ENCODE measurements at regions not wholly inside any gene's neighbourhood (a gene's known extent, or its start where the extent isn't known, plus 50 kb on each side); places are given as distances from the start of the nearest gene placed in this dataset.
"Not testable (repeated sequence)": the region's sequence is repeated elsewhere in the genome, so short reads cannot be mapped to it uniquely, and the experiment has no call there.

DNA sequence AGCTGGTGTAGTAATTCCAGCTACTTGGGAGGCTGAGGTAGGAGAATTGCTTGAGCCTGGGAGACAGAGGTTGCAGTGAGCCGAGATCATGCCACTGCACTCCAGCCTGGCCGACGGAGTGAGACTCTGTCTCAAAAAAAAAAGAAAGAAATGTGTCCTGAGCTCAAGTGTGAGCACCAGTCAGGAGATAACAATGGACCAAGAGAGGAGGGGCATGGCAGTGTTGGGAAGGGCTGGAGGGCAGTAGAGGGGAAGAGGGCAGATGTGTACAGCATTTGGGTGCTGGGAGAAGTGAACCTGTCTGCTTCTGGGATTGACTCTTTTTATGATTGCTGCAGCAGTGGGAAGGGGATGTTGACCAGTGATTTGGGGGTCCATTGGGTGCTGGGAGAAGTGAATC lies 105.3 kb upstream of the MPHOSPH6 start:
- intact Hi-C loops (cut with DNase I); DNase-seq; ATAC-seq: not testable (repeated sequence)

DNA sequence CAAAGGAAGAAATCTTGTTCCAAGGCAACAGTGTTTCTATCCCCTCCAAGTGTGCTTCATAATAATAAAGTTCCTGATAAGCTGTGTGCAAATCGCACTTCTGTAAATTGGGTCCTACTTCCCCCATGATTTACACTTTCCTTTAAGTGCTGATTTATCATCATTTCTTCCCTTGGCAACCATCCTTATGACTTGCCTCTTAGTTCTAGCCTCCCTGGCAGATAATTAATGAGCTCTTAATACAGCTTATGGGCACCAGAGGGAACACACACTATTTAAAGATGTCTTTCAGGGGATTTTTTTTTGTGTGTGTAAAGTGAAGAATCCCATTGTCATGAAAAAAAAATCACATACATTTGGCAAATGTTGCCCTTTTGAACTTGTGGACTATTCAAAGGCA lies 101.6 kb upstream of the MPHOSPH6 start:
- DNase-seq (no peak), ATAC-seq (no peak)
- intact Hi-C loops (cut with DNase I) = no loop called here

GRCh38 chr16:82267675-82268074 lies 97.7 kb upstream of the MPHOSPH6 start:
- DNase-seq = not testable (repeated sequence)
- intact Hi-C loops (cut with DNase I) = loop anchor here in 1 of 2 donors (10.0 kb wide), 1 partner anchor 187 kb away; no protein-coding TSS in a partner anchor

GRCh38 chr16:82265809-82266208 lies 95.8 kb upstream of the MPHOSPH6 start:
- intact Hi-C loops (cut with DNase I) = loop anchor here (2.0 to 10.0 kb wide), 2 partner anchors 79 to 189 kb away; no protein-coding TSS in a partner anchor
- no peak for ATAC-seq
- no peak for DNase-seq

More at GRCh38 chr16:82267675-82268074, 97.7 kb upstream of the MPHOSPH6 start:
- not testable (repeated sequence) for ATAC-seq

- intact Hi-C loops (cut with DNase I) = loop anchor here (2.0 to 10.0 kb wide), 3 partner anchors 80 to 318 kb away; no protein-coding TSS in a partner anchor
- no peak for ATAC-seq
Observed at GRCh38 chr16:82264756-82265155, 94.7 kb upstream of the MPHOSPH6 start.

DNA sequence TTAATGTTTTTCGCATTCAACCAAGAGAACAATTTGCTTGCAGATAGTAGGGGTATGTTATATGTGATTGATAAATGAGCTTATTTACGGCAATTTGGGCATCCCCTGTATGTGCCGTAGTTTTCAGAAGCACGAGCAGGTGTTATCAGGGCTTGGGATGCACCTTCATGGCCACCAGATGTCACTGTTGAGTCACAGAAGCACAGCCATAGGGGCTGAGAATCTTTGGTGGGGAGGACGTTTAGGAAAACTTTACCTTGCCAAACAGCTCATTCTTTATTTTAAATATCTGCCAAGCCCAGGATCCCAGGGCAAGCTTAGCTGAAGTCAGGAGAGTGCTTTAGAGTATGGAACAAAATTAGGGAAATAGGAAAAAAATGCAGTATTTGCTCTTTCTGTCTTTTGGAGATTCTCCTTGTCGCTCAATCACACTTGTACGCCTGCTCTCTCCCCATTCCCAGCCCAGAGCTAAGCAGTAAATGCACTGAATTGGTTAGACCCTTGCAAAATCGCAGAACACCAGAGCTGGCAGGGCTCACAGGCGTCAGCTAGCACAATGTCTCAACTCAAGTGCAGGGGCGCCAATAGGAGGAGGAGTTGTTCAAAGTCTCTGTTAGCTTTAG lies 93.6 kb upstream of the MPHOSPH6 start:
- DNase-seq (peak; percentile 46), ATAC-seq (peak; percentile 89 to 92)
- intact Hi-C loops (cut with DNase I) = loop anchor here (1.0 to 10.0 kb wide), 4 partner anchors 81 to 319 kb away; no protein-coding TSS in a partner anchor

More at GRCh38 chr16:82264756-82265155, 94.7 kb upstream of the MPHOSPH6 start:
- no peak for DNase-seq

DNA sequence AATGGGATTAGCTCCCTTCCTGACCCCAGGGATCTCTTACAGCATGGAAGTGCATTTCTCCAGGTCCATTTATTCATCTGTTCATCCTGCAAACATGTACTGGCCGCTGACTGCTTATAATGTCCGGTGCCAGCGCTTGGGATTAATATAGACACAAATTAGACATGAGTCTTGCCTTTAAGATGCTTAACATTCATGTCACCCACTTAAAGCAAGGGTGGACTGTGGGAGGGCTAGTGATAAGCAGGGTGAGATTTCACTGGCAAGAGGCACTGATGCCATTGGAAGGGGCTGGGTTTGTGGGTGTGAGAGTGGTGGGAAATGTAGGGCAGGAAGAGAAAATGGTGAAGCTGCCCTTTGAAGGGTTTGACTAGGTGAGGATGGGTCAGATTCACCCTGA lies 92.2 kb upstream of the MPHOSPH6 start:
- DNase-seq (peak; percentile 29), ATAC-seq (peak; percentile 35 to 77)
- intact Hi-C loops (cut with DNase I) = loop anchor here in 1 of 2 donors (5.0 to 10.0 kb wide), 2 partner anchors 193 to 320 kb away; no protein-coding TSS in a partner anchor

- intact Hi-C loops (cut with DNase I) = loop anchor here in 1 of 2 donors (5.0 to 10.0 kb wide), 2 partner anchors 194 to 322 kb away; no protein-coding TSS in a partner anchor
Observed at GRCh38 chr16:82260212-82260795, 90.3 kb upstream of the MPHOSPH6 start.

GRCh38 chr16:82259731-82260130 lies 89.7 kb upstream of the MPHOSPH6 start:
- DNase-seq = no peak
- no peak for ATAC-seq
- intact Hi-C loops (cut with DNase I) = loop anchor here in 1 of 2 donors (5.0 to 10.0 kb wide), 2 partner anchors 195 to 323 kb away; no protein-coding TSS in a partner anchor

More at GRCh38 chr16:82260212-82260795, 90.3 kb upstream of the MPHOSPH6 start:
- DNase-seq = no peak
- ATAC-seq = no peak

GRCh38 chr16:82257990-82258389 lies 88.0 kb upstream of the MPHOSPH6 start:
- ATAC-seq (peak in 1 of 2 donors; percentile 29), DNase-seq (no peak)
- intact Hi-C loops (cut with DNase I) = no loop called here

GRCh38 chr16:82252582-82252981 lies 82.6 kb upstream of the MPHOSPH6 start:
- DNase-seq (no peak), ATAC-seq (no peak)
- intact Hi-C loops (cut with DNase I) = no loop called here

DNA sequence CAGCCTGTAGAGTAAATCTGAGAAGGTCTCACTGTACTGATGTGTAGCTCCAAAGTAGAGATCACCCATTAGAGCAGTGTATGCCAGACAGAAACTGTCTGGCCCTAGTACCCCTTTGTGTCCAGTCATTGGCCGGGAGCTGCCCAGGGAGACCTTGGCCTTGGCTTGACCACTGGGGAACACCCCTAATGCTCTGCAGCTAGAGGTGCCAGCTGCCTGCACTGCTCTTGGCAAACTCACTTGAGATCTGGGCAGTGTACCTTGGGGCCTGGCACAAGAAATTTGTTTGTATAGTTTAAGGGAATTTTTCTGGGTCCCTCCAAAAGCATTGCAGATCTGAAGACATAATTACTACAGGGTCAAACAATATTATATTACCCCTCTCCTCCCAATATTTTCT lies 78.7 kb upstream of the MPHOSPH6 start:
- DNase-seq (no peak), ATAC-seq (peak; percentile 38 to 61)
- intact Hi-C loops (cut with DNase I) = no loop called here

DNA sequence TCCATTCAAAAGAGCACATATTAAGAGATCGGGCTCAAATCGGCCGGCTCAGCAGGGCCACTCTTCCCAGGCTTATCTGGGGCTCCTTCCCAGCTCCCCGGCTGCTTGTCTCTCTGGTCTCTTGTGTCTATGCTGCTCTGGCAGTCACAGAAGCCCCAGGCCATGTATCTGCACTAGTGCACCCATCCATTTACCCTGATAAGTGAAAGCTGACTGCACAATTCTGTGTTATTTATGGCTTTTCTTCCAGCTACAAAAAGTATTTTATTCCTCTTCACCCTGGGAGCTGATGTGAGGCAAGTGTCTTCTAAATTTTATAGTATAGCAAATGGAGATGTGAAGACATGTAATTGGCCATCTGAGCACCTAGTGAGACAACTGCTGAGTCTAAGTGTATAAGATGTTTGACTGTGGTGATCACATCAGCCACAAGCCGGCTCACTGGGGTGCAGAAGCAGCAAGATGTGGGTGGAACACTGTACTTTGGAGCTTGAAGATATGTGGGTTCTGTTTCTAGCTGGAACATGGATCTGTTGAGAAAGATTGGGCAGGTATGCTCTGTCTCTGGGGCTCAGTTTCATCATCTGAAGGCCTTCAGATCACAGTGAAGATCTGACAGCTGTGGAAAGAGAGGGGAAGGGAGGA lies 78.1 kb upstream of the MPHOSPH6 start:
- ATAC-seq (no peak), DNase-seq (no peak)
- intact Hi-C loops (cut with DNase I) = no loop called here

DNA sequence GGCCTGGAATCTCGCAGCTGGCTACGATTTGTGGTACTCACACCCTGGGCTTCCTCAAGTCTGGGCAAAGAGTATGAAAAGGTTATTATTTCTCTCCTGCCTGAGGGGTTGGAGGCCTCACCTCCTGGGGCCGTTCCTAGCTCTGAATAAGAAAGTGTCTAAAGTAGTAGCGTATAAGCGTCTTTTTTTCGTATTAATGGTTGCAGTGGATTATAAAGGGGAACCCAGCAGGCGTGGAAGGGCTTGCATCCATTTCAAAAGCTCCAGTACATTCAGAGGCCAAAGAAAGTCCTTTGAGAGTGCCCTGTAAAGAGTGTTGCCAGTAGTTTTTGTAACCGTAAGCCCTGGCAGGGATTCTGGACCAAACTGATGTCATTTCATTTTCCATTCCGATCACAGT lies 72.2 kb upstream of the MPHOSPH6 start:
- no peak for DNase-seq
- intact Hi-C loops (cut with DNase I) = no loop called here
- no peak for ATAC-seq

DNA sequence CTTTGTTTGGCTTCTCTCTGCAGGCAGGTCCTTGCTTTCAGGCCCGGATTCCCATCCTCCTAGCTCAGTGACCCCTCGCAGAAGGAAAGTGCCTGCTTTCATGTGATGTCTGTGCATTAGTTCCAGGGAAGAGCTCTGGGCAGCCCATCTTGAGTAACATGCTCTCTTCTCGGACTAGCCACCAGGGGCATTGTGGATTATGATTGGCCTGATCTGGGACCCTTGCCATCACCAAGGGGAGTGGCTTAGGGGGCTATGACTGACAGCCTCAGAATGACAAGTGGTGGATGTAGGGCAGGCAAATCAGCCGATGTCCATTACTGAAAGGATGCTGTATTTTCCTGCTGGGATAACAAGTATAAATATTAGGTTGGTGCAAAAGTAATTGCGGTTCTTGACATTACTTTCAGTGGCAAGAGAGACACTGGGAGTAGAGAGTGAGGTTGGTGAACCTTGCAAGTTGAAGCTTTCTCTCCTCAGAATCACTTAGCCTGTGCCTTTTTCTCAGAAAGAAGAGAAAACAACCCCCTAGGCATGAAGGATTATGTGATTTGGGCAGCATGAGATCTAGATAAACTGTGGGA lies 71.5 kb upstream of the MPHOSPH6 start:
- intact Hi-C loops (cut with DNase I) = no loop called here
- ATAC-seq (no peak), DNase-seq (no peak)

DNA sequence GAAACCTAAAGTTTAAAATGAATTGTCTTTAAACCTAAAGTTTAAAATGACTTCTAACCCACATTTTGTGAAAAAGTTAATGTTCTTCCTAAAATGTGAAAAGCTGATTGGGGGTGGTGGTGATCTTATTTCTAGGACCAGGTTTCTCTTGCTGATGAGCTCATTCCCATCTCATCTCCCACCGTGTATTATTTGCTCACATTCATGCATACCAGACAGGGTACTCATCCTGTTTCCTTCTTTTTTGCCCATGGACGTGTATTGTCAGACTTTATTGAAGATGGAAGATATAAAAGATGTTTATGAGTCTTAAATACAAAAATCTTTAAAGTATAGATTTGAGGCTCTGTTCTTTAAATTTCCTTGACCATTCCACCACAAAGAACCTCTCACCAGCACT lies 70.1 kb upstream of the MPHOSPH6 start:
- DNase-seq (no peak), ATAC-seq (no peak)
- intact Hi-C loops (cut with DNase I) = no loop called here

DNA sequence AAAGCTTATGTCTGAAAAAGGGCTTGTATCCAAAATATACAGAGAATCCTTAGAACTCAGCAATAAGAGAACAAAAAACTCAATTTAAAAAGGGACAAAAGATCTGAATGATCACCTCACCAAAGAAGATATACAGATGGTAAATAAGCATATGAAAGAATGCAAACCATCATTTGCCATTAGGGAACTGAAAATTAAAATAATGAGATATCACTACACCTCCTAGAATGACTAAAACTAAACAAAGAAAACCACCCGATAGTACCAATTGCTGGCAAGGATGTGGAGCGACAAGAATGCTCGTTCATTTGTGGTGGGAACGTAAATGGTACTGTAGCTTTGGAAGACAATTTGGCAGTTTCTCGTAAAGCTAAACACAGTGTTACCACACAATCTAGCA lies 66.9 kb upstream of the MPHOSPH6 start:
- intact Hi-C loops (cut with DNase I) = loop anchor here in 1 of 2 donors (10.0 kb wide), 1 partner anchor 202 kb away; the partner anchor contains the start of gene HSD17B2
- no peak for DNase-seq
- ATAC-seq = no peak

- no peak for ATAC-seq
- intact Hi-C loops (cut with DNase I) = loop anchor here in 1 of 2 donors (10.0 kb wide), 1 partner anchor 202 kb away; the partner anchor contains the start of gene HSD17B2
- no peak for DNase-seq
Observed at GRCh38 chr16:82236415-82236814, 66.4 kb upstream of the MPHOSPH6 start.

GRCh38 chr16:82232806-82233205 lies 62.8 kb upstream of the MPHOSPH6 start:
- no peak for DNase-seq
- ATAC-seq = no peak
- intact Hi-C loops (cut with DNase I) = loop anchor here (5.0 to 10.0 kb wide), 4 partner anchors 198 to 341 kb away; partner anchors contain the start of gene HSD17B2 (in 1 of the 2)

All from left cardiac atrium (tissue), 4 donors.